GM23338 (cell line): ENCODE measurements at regions not wholly inside any gene's neighbourhood (a gene's known extent, or its start where the extent isn't known, plus 50 kb on each side); places are given as distances from the start of the nearest gene placed in this dataset.

Experiments
- ATAC-seq: fragments of 200-7000 bp; cut with Tn5 transposase; 3 replicates; pipeline ENCODE4 v1.9.1; 2020
- DNase-seq: peaks from one replicate; pipeline ENCODE4 v3.0.0-alpha.2; 2015; ENCODE audit warnings: low spot score
- H2AFZ ChIP-seq: fragments of 200-600 bp; sonication (generic); 2 replicates; pipeline ENCODE4 v1.8.0; 2016; ENCODE audit warnings: antibody characterized with exemption, mild to moderate bottlenecking, moderate library complexity
- H3F3A ChIP-seq: fragments of 200-600 bp; sonication (generic); replicated peaks from 2 replicates; pipeline ENCODE4 v1.8.0; 2017; ENCODE audit warnings: antibody characterized with exemption, mixed run types, low read depth
- H3K27ac ChIP-seq: fragments of 200-600 bp; sonication (generic); 2 replicates; pipeline ENCODE4 v1.6.1; 2016; ENCODE audit warnings: low read depth
- H3K27me3 ChIP-seq: fragments of 200-600 bp; sonication (generic); 2 replicates; pipeline ENCODE4 v1.8.0; 2016; ENCODE audit warnings: mild to moderate bottlenecking, mixed run types, moderate library complexity; ENCODE audit not compliant: insufficient read depth
- H3K36me3 ChIP-seq: fragments of 200-600 bp; sonication (generic); 2 replicates; pipeline ENCODE4 v1.8.0; 2016; ENCODE audit warnings: mild to moderate bottlenecking; ENCODE audit not compliant: insufficient read depth
- H3K4me1 ChIP-seq: fragments of 200-600 bp; sonication (generic); 2 replicates; pipeline ENCODE4 v1.8.0; 2016; ENCODE audit warnings: mild to moderate bottlenecking, moderate library complexity; ENCODE audit not compliant: insufficient read depth
- H3K4me2 ChIP-seq: fragments of 200-600 bp; sonication (generic); 2 replicates; pipeline ENCODE4 v1.7.1; 2017; ENCODE audit warnings: mixed run types
- H3K4me3 ChIP-seq: fragments of 200-600 bp; sonication (generic); 2 replicates; pipeline ENCODE4 v1.6.1; 2016; ENCODE audit warnings: mixed run types
- H3K79me2 ChIP-seq: fragments of 200-600 bp; sonication (generic); replicated peaks from 2 replicates; pipeline ENCODE4 v1.8.0; 2017; ENCODE audit warnings: mild to moderate bottlenecking; ENCODE audit not compliant: insufficient read depth
- H3K9me2 ChIP-seq: fragments of 200-600 bp; sonication (generic); 2 replicates; pipeline ENCODE4 v1.8.0; 2017; ENCODE audit not compliant: insufficient read depth
- H4K20me1 ChIP-seq: fragments of 200-600 bp; sonication (generic); replicated peaks from 2 replicates; pipeline ENCODE4 v1.8.0; 2017; ENCODE audit warnings: mild to moderate bottlenecking; ENCODE audit not compliant: insufficient read depth
- H3K27ac Mint-ChIP-seq: 2 replicates; pipeline ENCODE4 v1.8.0; 2020; ENCODE audit warnings: inconsistent platforms, mild to moderate bottlenecking, moderate library complexity, mixed read lengths
- H3K27me3 Mint-ChIP-seq: 3 replicates; pipeline ENCODE4 v1.8.0; 2022; ENCODE audit warnings: low read depth, mild to moderate bottlenecking, moderate library complexity, mixed read lengths, inconsistent platforms; ENCODE audit not compliant: insufficient read depth, poor library complexity
- H3K36me3 Mint-ChIP-seq: 3 replicates; pipeline ENCODE4 v1.8.0; 2021; ENCODE audit warnings: low read depth, mild to moderate bottlenecking, inconsistent platforms, moderate library complexity, mixed read lengths
- H3K4me1 Mint-ChIP-seq: 3 replicates; pipeline ENCODE4 v1.8.0; 2020; ENCODE audit warnings: mild to moderate bottlenecking, inconsistent platforms, mixed read lengths
- H3K4me3 Mint-ChIP-seq: 3 replicates; pipeline ENCODE4 v1.8.0; 2021; ENCODE audit warnings: moderate library complexity, mild to moderate bottlenecking, inconsistent platforms, mixed read lengths
- H3K9me3 Mint-ChIP-seq: 3 replicates; pipeline ENCODE4 v1.8.0; 2020; ENCODE audit warnings: moderate library complexity, mild to moderate bottlenecking, inconsistent platforms, mixed read lengths
- EZH2phosphoT487 ChIP-seq: fragments of 200-600 bp; sonication (generic); IDR thresholded peaks from one replicate; pipeline ENCODE4 v1.8.1; 2018; ENCODE audit warnings: antibody characterized with exemption; ENCODE audit not compliant: unreplicated experiment
- JUNB ChIP-seq: IDR thresholded peaks from one replicate; pipeline ENCODE4 v1.6.1; 2016; ENCODE audit warnings: antibody characterized with exemption; ENCODE audit not compliant: unreplicated experiment
- NANOG ChIP-seq: IDR thresholded peaks from 2 replicates; pipeline ENCODE4 v1.6.1; 2016; ENCODE audit warnings: antibody characterized with exemption, borderline replicate concordance
- POLR2AphosphoS5 ChIP-seq: IDR thresholded peaks from 2 replicates; pipeline ENCODE4 v1.6.1; 2016; ENCODE audit warnings: antibody characterized with exemption, low read depth
- STAT1 ChIP-seq: IDR thresholded peaks from one replicate; pipeline ENCODE4 v1.6.1; 2016; ENCODE audit warnings: antibody characterized with exemption; ENCODE audit not compliant: unreplicated experiment
- TF ChIP-seq, protein P1 (sequence below), 2 experiments: fragments of 200-600 bp in 1 of 2; sonication (generic) in 1 of 2; conservative IDR thresholded peaks; 2 replicates each; pipeline versions ENCODE4 v1.5.1 to v1.6.1; 2016 to 2017; ENCODE audit warnings: antibody characterized with exemption in 2 of 2, low read depth in 2 of 2, mild to moderate bottlenecking in 2 of 2, moderate library complexity in 1 of 2
- TF ChIP-seq, protein P2 (sequence below): IDR thresholded peaks from one replicate; pipeline ENCODE4 v1.6.1; 2018; ENCODE audit warnings: antibody characterized with exemption; ENCODE audit not compliant: unreplicated experiment
- TF ChIP-seq, protein P3 (sequence below): fragments of 250-450 bp; sonication (Bioruptor Pico); IDR thresholded peaks from 2 replicates; pipeline ENCODE4 v1.5.0; 2020; ENCODE audit warnings: mild to moderate bottlenecking, moderate library complexity

DNA sequence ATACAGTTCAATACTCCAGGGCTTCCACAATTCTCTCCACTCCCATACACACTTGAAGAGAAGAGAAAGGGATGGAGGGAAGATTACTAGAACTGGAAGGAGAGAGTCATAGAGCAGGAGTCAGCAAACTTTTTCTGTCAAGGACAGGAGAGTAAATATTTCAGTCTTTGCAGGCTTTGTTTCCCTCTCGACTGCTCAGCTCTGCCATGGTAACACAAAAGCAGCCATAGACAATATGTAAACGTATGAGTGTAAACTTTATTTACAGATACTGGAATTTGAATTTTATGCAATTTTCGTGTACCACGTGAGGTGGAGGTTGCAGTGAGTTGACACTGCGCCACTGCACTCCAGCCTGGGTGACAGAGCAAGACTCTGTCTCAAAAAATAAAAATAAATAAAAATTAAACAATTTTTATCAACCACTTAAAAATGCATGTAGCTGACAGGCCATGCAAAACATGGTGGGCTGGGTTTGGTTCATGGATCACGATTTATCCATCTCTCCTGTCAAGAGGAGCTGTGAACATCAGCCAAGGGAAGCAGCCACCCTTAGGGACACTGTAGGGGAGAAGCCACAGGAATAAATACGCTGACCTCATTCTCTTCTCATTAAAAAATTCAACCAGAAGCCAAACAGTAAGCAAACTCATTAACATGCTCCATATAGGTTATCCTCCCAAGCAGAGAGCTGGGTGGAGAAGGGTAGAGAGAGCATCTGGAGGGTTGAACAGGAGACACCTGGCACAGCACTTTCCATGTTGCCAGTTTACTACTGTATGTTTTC is 266.4 kb upstream of the FN1 start:
- Histone ChIP-seq H3K4me1 (no peaks in the 10 kb centered on the region), H4K20me1 (no peaks in the 10 kb centered on the region), H3K27me3 (no peaks in the 10 kb centered on the region), H3K27ac (no peak overlapping the region), H2AFZ (no peak overlapping the region; the same call in 1 of the 2 replicates), H3K4me3 (no peak overlapping the region), H3K36me3 (no peaks in the 10 kb centered on the region), H3F3A (no peaks in the 10 kb centered on the region), H3K9me2 (no peaks in the 10 kb centered on the region), H3K79me2 (no peaks in the 10 kb centered on the region), H3K4me2 (no peak overlapping the region)
- TF ChIP-seq, protein P1, sequence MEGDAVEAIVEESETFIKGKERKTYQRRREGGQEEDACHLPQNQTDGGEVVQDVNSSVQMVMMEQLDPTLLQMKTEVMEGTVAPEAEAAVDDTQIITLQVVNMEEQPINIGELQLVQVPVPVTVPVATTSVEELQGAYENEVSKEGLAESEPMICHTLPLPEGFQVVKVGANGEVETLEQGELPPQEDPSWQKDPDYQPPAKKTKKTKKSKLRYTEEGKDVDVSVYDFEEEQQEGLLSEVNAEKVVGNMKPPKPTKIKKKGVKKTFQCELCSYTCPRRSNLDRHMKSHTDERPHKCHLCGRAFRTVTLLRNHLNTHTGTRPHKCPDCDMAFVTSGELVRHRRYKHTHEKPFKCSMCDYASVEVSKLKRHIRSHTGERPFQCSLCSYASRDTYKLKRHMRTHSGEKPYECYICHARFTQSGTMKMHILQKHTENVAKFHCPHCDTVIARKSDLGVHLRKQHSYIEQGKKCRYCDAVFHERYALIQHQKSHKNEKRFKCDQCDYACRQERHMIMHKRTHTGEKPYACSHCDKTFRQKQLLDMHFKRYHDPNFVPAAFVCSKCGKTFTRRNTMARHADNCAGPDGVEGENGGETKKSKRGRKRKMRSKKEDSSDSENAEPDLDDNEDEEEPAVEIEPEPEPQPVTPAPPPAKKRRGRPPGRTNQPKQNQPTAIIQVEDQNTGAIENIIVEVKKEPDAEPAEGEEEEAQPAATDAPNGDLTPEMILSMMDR (conservative IDR thresholded peaks at IDR 0.05; ENCODE audit: low read depth in 2 of 2): no peak
- Mint-ChIP-seq H3K36me3 (no peaks in the 10 kb centered on the region), H3K4me3 (no peak overlapping the region), H3K9me3 (peaks cover 8% of the 10 kb centered on the region; the same call in 2 of the 3 replicates), H3K4me1 (no peaks in the 10 kb centered on the region; the same call in 2 of the 3 replicates), H3K27me3 (no peaks in the 10 kb centered on the region), H3K27ac (no peak overlapping the region)
- ATAC-seq (no peak), DNase-seq (no peak)

DNA sequence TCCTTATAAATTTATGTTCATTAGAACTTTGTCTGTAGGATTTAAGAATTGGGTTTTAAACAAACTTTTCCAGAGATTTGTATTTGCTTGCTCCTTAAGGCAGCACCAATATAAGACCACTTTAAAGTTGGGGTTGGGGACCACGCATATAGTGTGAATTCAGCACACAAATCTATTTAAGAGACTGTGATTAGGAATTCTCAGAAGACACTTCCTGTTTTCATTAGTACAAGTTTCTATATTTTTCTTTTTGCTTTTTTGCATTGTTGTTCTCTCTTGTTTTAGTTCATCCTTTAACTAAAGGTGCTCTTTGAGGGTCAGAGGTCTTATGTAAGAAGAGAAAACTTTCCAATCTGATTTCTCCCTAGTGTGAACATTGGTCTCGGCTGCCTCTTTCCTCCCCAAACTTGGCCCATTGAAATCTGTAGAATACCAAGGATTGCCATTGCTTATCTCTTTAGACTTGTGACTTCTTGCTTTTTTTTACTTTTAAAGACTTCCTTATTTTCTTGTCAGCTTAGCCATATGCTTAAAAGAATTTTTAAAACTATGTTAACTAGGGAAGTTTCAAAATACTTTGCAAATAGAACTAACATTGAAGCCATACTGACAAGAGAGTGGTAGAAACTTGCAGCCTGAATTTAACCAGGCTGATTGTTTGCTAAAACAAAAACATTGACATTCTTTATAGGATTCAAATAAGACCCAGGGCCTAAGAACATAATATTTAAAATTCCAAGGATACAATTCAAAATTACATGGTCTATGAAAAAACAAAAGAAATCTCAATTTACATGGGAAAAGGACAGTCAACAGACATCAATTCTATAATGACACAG is 264.1 kb upstream of the FN1 start:
- Histone ChIP-seq H3K79me2 (no peaks in the 10 kb centered on the region), H4K20me1 (no peaks in the 10 kb centered on the region), H3K9me2 (no peaks in the 10 kb centered on the region), H3F3A (no peaks in the 10 kb centered on the region), H3K4me2 (no peak overlapping the region), H3K27me3 (no peaks in the 10 kb centered on the region), H2AFZ (no peak overlapping the region), H3K36me3 (no peaks in the 10 kb centered on the region), H3K27ac (no peak overlapping the region), H3K4me3 (no peak overlapping the region), H3K4me1 (no peaks in the 10 kb centered on the region)
- ATAC-seq (no peak), DNase-seq (no peak)
- peaks cover 8% of the 10 kb centered on the region; the same call in 2 of the 3 replicates for H3K9me3 Mint-ChIP-seq
- no peaks in the 10 kb centered on the region for H3K27me3 Mint-ChIP-seq
- no peaks in the 10 kb centered on the region for H3K36me3 Mint-ChIP-seq
- no peak overlapping the region for H3K27ac Mint-ChIP-seq
- H3K4me1 Mint-ChIP-seq: no peaks in the 10 kb centered on the region; the same call in 2 of the 3 replicates
- no peak overlapping the region for H3K4me3 Mint-ChIP-seq
- TF ChIP-seq, protein P2, sequence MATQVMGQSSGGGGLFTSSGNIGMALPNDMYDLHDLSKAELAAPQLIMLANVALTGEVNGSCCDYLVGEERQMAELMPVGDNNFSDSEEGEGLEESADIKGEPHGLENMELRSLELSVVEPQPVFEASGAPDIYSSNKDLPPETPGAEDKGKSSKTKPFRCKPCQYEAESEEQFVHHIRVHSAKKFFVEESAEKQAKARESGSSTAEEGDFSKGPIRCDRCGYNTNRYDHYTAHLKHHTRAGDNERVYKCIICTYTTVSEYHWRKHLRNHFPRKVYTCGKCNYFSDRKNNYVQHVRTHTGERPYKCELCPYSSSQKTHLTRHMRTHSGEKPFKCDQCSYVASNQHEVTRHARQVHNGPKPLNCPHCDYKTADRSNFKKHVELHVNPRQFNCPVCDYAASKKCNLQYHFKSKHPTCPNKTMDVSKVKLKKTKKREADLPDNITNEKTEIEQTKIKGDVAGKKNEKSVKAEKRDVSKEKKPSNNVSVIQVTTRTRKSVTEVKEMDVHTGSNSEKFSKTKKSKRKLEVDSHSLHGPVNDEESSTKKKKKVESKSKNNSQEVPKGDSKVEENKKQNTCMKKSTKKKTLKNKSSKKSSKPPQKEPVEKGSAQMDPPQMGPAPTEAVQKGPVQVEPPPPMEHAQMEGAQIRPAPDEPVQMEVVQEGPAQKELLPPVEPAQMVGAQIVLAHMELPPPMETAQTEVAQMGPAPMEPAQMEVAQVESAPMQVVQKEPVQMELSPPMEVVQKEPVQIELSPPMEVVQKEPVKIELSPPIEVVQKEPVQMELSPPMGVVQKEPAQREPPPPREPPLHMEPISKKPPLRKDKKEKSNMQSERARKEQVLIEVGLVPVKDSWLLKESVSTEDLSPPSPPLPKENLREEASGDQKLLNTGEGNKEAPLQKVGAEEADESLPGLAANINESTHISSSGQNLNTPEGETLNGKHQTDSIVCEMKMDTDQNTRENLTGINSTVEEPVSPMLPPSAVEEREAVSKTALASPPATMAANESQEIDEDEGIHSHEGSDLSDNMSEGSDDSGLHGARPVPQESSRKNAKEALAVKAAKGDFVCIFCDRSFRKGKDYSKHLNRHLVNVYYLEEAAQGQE: no peak
- TF ChIP-seq STAT1 (no peak), NANOG (no peak), JUNB (no peak), POLR2AphosphoS5 (no peak), EZH2phosphoT487 (no peak)
- TF ChIP-seq, protein P3, sequence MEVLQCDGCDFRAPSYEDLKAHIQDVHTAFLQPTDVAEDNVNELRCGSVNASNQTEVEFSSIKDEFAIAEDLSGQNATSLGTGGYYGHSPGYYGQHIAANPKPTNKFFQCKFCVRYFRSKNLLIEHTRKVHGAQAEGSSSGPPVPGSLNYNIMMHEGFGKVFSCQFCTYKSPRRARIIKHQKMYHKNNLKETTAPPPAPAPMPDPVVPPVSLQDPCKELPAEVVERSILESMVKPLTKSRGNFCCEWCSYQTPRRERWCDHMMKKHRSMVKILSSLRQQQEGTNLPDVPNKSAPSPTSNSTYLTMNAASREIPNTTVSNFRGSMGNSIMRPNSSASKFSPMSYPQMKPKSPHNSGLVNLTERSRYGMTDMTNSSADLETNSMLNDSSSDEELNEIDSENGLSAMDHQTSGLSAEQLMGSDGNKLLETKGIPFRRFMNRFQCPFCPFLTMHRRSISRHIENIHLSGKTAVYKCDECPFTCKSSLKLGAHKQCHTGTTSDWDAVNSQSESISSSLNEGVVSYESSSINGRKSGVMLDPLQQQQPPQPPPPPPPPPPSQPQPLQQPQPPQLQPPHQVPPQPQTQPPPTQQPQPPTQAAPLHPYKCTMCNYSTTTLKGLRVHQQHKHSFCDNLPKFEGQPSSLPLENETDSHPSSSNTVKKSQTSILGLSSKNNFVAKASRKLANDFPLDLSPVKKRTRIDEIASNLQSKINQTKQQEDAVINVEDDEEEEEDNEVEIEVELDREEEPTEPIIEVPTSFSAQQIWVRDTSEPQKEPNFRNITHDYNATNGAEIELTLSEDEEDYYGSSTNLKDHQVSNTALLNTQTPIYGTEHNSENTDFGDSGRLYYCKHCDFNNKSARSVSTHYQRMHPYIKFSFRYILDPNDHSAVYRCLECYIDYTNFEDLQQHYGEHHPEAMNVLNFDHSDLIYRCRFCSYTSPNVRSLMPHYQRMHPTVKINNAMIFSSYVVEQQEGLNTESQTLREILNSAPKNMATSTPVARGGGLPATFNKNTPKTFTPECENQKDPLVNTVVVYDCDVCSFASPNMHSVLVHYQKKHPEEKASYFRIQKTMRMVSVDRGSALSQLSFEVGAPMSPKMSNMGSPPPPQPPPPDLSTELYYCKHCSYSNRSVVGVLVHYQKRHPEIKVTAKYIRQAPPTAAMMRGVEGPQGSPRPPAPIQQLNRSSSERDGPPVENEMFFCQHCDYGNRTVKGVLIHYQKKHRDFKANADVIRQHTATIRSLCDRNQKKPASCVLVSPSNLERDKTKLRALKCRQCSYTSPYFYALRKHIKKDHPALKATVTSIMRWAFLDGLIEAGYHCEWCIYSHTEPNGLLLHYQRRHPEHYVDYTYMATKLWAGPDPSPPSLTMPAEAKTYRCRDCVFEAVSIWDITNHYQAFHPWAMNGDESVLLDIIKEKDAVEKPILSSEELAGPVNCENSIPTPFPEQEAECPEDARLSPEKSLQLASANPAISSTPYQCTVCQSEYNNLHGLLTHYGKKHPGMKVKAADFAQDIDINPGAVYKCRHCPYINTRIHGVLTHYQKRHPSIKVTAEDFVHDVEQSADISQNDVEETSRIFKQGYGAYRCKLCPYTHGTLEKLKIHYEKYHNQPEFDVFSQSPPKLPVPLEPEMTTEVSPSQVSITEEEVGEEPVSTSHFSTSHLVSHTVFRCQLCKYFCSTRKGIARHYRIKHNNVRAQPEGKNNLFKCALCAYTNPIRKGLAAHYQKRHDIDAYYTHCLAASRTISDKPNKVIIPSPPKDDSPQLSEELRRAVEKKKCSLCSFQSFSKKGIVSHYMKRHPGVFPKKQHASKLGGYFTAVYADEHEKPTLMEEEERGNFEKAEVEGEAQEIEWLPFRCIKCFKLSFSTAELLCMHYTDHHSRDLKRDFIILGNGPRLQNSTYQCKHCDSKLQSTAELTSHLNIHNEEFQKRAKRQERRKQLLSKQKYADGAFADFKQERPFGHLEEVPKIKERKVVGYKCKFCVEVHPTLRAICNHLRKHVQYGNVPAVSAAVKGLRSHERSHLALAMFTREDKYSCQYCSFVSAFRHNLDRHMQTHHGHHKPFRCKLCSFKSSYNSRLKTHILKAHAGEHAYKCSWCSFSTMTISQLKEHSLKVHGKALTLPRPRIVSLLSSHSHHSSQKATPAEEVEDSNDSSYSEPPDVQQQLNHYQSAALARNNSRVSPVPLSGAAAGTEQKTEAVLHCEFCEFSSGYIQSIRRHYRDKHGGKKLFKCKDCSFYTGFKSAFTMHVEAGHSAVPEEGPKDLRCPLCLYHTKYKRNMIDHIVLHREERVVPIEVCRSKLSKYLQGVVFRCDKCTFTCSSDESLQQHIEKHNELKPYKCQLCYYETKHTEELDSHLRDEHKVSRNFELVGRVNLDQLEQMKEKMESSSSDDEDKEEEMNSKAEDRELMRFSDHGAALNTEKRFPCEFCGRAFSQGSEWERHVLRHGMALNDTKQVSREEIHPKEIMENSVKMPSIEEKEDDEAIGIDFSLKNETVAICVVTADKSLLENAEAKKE (CRISPR knock-in tag): no peak
